HepG2 (cell line): ENCODE measurements at regions not wholly inside any gene's neighbourhood (a gene's known extent, or its start where the extent isn't known, plus 50 kb on each side); places are given as distances from the start of the nearest gene placed in this dataset.

Experiments used
- ATAC-seq: fragments of 200-7000 bp; cut with Tn5 transposase; 3 replicates; pipeline ENCODE4 v1.9.1; 2020; ENCODE audit warnings: mild to moderate bottlenecking, moderate library complexity
- BruUV-seq: library from RNA; stranded (reverse); fragments of 400-500 nt; replicated peaks from 2 replicates; lab custom pipeline; 2021; lab: Mats Ljungman, UMichigan
- CTCF ChIA-PET: fragments of 300-600 bp; formaldehyde crosslinking; extraction: SDS; loops from one replicate; lab custom pipeline; 2021; ENCODE audit warnings: low total read pairs, inconsistent platforms, low intra/inter-chr PET ratio; lab: Yijun Ruan, JAX
- POLR2A ChIA-PET: fragments of 350-600 bp; sonication (Branson Sonifier 250); formaldehyde crosslinking; loops from one replicate; lab custom pipeline; 2020; ENCODE audit warnings: antibody characterized with exemption, inconsistent platforms; lab: Yijun Ruan, JAX
- DNase-seq: peaks from one replicate; pipeline ENCODE4 v3.0.0-alpha.2; 2015; ENCODE audit warnings: low spot score
- FAIRE-seq: peaks from 3 replicates; lab custom pipeline; 2011; peaks lifted over from hg19 to GRCh38; lab: Jason Lieb, UNC
- H2AFZ ChIP-seq: one replicate; pipeline ENCODE4 v1.6.1; 2011; ENCODE audit warnings: low read length, inconsistent platforms
- H3K27ac ChIP-seq: fragments of 300-600 bp; 3 replicates; pipeline ENCODE4 v1.8.0; 2011; ENCODE audit warnings: mixed run types, mild to moderate bottlenecking, mixed read lengths, low read length, inconsistent platforms; ENCODE audit not compliant: insufficient read depth; ENCODE audit errors: extremely low read length
- H3K27me3 ChIP-seq, 2 experiments: fragments of 200-600 bp in 1 of 2; 2 replicates in 1 of 2; 3 replicates in 1 of 2; pipeline versions ENCODE4 v1.6.0 to v1.8.0; 2011; ENCODE audit warnings: low read length in 2 of 2, mild to moderate bottlenecking in 2 of 2, moderate library complexity in 2 of 2, inconsistent platforms in 1 of 2; ENCODE audit not compliant: insufficient read depth in 2 of 2, control insufficient read depth in 1 of 2
- H3K36me3 ChIP-seq, 2 experiments: fragments of 200-600 bp in 1 of 2; replicated peaks in 1 of 2; 2 replicates in 1 of 2; 3 replicates in 1 of 2; pipeline versions ENCODE4 v1.5.1 to v1.8.0; 2011; ENCODE audit warnings: low read length in 2 of 2, inconsistent platforms in 1 of 2; ENCODE audit not compliant: insufficient read depth in 2 of 2, control insufficient read depth in 1 of 2
- H3K4me1 ChIP-seq: 2 replicates; pipeline ENCODE4 v1.5.1; 2012; ENCODE audit warnings: low read length, inconsistent platforms; ENCODE audit not compliant: insufficient read depth
- H3K4me2 ChIP-seq: 2 replicates; pipeline ENCODE4 v1.6.0; 2011; ENCODE audit warnings: low read depth, low read length, inconsistent platforms
- H3K4me3 ChIP-seq, 3 experiments: fragments of 200-600 bp in 1 of 3; sonication (generic), shearing (Covaris generic) in 1 of 3; replicated peaks in 1 of 3; 2 replicates each; pipeline ENCODE4 v1.5.1; 2011 to 2016; ENCODE audit warnings: low read length in 3 of 3, inconsistent platforms in 2 of 3, low read depth in 2 of 3, mild to moderate bottlenecking in 2 of 3, control low read depth in 1 of 3, mixed read lengths in 1 of 3; ENCODE audit not compliant: insufficient read depth in 1 of 3
- H3K79me2 ChIP-seq: one replicate; pipeline ENCODE4 v1.6.1; 2011; ENCODE audit warnings: low read length, inconsistent platforms; ENCODE audit not compliant: insufficient read depth
- H3K9ac ChIP-seq: 2 replicates; pipeline ENCODE4 v1.6.0; 2011; ENCODE audit warnings: mild to moderate bottlenecking, low read depth, low read length, inconsistent platforms; ENCODE audit not compliant: insufficient read depth
- H3K9me3 ChIP-seq: 2 replicates; pipeline ENCODE4 v1.5.1; 2012; ENCODE audit warnings: mild to moderate bottlenecking, low read length
- H4K20me1 ChIP-seq: 2 replicates; pipeline ENCODE4 v1.6.0; 2011; ENCODE audit warnings: inconsistent platforms, mild to moderate bottlenecking, low read length, moderate library complexity; ENCODE audit not compliant: insufficient read depth
- ATF7-NPFF ChIP-seq: sonication (generic); formaldehyde crosslinking; IDR thresholded peaks from 2 replicates; pipeline ENCODE4 v1.8.1; 2023; ENCODE audit warnings: mild to moderate bottlenecking, low read depth, missing genetic modification reagents, moderate library complexity
- BHLHE40 ChIP-seq: IDR thresholded peaks from 2 replicates; pipeline ENCODE4 v1.6.1; 2011; ENCODE audit warnings: low read length, improper control_type of control experiment
- EHMT2 ChIP-seq: fragments of 200-600 bp; sonication (generic); IDR thresholded peaks from 2 replicates; pipeline ENCODE4 v1.7.0; 2017; ENCODE audit warnings: antibody characterized with exemption, low read depth, low read length, borderline replicate concordance
- ESRRA ChIP-seq: sonication (generic); formaldehyde crosslinking; IDR thresholded peaks from 2 replicates; pipeline ENCODE4 v1.5.1; 2020; ENCODE audit warnings: mild to moderate bottlenecking, low read depth, missing genetic modification reagents
- HES4 ChIP-seq: sonication (generic); formaldehyde crosslinking; IDR thresholded peaks from 2 replicates; pipeline ENCODE4 v1.9.0; 2021; ENCODE audit warnings: mild to moderate bottlenecking, missing genetic modification reagents, borderline replicate concordance
- IKZF1 ChIP-seq: fragments of 450-650 bp; IDR thresholded peaks from 2 replicates; pipeline ENCODE4 v1.7.1; 2016
- NCOA2 ChIP-seq: sonication (generic); formaldehyde crosslinking; IDR thresholded peaks from 2 replicates; pipeline ENCODE4 v1.8.0; 2022; ENCODE audit warnings: inconsistent platforms
- TEAD3 ChIP-seq: optimal IDR thresholded peaks from 2 replicates; pipeline ENCODE3; 2016; ENCODE audit warnings: borderline replicate concordance
- ZBTB7B ChIP-seq: sonication (generic); formaldehyde crosslinking; IDR thresholded peaks from 2 replicates; pipeline ENCODE4 v1.4.0; 2020; ENCODE audit warnings: missing genetic modification reagents
- ZNF138 ChIP-seq: sonication (generic); formaldehyde crosslinking; IDR thresholded peaks from 2 replicates; pipeline ENCODE4 v1.5.0; 2020; ENCODE audit warnings: mild to moderate bottlenecking, low read depth, missing genetic modification reagents
- ZNF232 ChIP-seq: sonication (generic); formaldehyde crosslinking; IDR thresholded peaks from 2 replicates; pipeline ENCODE4 v1.4.0; 2020; ENCODE audit warnings: missing genetic modification reagents, borderline replicate concordance
- ZNF572 ChIP-seq: sonication (generic); formaldehyde crosslinking; IDR thresholded peaks from 2 replicates; pipeline ENCODE4 v1.5.1; 2020; ENCODE audit warnings: mild to moderate bottlenecking, missing genetic modification reagents
- ZNF616 ChIP-seq: sonication (generic); formaldehyde crosslinking; IDR thresholded peaks from 2 replicates; pipeline ENCODE4 v1.5.0; 2020; ENCODE audit warnings: low read depth, mild to moderate bottlenecking, missing genetic modification reagents
- ZNF724P ChIP-seq: sonication (generic); formaldehyde crosslinking; IDR thresholded peaks from 2 replicates; pipeline ENCODE4 v1.8.0; 2022; ENCODE audit warnings: missing genetic modification reagents, borderline replicate concordance
- WGBS: methylation state at CpG from one replicate; pipeline ENCODE4 v1.1.6; 2017; ENCODE audit warnings: low lambda C conversion rate; 5-methylcytosine and 5-hydroxymethylcytosine counted together
- in situ Hi-C: cut with HindIII; loops from 2 replicates; pipeline ENCODE4 v1.10.0; 2017; ENCODE audit warnings: low pct_unique_long_range_greater_than_20kb; ENCODE audit not compliant: extremely low pct_ligation_motif_present
- intact Hi-C: fragments of 100-400 bp; cut with micrococcal nuclease; formaldehyde crosslinking; loops from one replicate; pipeline ENCODE4 v1.10.0; 2022; ENCODE audit not compliant: unreplicated experiment
- TF ChIP-seq, protein P1 (sequence below): sonication (generic); formaldehyde crosslinking; IDR thresholded peaks from 2 replicates; pipeline ENCODE4 v1.8.1; 2023; ENCODE audit warnings: missing genetic modification reagents, inconsistent platforms, borderline replicate concordance
- TF ChIP-seq, protein P2 (sequence below): sonication (generic); formaldehyde crosslinking; IDR thresholded peaks from 2 replicates; pipeline ENCODE4 v1.5.0; 2020; ENCODE audit warnings: missing genetic modification reagents
- TF ChIP-seq, protein P3 (sequence below): sonication (generic); formaldehyde crosslinking; IDR thresholded peaks from 2 replicates; pipeline ENCODE4 v1.9.0; 2022; ENCODE audit warnings: low read depth, missing genetic modification reagents
- TF ChIP-seq, protein P4 (sequence below): sonication (generic); formaldehyde crosslinking; conservative IDR thresholded peaks from 2 replicates; pipeline ENCODE4 v1.5.0; 2020; ENCODE audit warnings: missing genetic modification reagents

DNA sequence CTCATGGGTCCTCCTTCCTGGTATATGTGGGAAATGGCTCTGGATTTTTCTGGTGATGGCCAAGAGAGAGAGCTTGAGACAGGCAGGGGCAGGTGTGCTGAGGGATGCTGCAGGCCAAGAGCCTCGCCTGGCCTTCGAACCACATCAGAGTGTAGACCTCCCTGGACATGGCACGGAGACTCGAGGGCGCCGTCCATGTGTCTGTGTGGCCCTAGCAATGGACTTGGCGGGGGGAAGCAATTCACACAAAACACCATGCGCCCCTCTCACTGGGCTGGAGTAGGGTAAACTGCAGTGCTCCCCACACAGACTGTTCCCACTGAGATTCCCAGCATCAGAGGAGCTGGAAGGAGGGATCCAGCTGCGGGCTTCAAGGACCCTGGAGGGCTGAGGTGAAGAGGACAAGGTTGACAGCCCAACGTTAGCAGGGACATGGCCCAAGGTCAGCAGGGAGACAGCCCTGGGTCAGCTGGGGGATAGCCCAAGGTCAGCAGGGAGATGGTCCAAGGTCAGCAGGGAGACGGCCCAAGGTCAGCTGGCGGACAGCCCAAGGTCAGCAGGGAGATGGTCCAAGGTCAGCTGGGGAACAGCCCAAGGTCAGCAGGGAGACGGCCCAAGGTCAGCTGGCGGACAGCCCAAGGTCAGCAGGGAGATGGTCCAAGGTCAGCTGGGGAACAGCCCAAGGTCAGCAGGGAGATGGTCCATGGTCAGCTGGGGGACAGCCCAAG is 75.4 kb upstream of the HDAC4 start:
- no peak overlapping the region for H3K27ac ChIP-seq
- intact Hi-C loops, result no loop called here
- H3K4me3 ChIP-seq, result no peak overlapping the region
- ATAC-seq (no peak), DNase-seq (no peak), FAIRE-seq (no peak)
- 62% methylated on average over 14 of the region's 14 CpGs for WGBS
- H2AFZ ChIP-seq, result no peak overlapping the region
- no peaks in the 10 kb centered on the region for H3K4me1 ChIP-seq
- H3K79me2 ChIP-seq, result no peaks in the 10 kb centered on the region
- no peaks in the 10 kb centered on the region for H3K9me3 ChIP-seq
- no peaks in the 10 kb centered on the region for H4K20me1 ChIP-seq
- in situ Hi-C loops, result no loop called here
- no peak for TF ChIP-seq ZNF572
- TF ChIP-seq, protein P1, sequence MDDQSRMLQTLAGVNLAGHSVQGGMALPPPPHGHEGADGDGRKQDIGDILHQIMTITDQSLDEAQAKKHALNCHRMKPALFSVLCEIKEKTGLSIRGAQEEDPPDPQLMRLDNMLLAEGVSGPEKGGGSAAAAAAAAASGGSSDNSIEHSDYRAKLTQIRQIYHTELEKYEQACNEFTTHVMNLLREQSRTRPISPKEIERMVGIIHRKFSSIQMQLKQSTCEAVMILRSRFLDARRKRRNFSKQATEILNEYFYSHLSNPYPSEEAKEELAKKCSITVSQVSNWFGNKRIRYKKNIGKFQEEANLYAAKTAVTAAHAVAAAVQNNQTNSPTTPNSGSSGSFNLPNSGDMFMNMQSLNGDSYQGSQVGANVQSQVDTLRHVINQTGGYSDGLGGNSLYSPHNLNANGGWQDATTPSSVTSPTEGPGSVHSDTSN, result no peak
- no peak for TF ChIP-seq IKZF1
- TF ChIP-seq, protein P2, sequence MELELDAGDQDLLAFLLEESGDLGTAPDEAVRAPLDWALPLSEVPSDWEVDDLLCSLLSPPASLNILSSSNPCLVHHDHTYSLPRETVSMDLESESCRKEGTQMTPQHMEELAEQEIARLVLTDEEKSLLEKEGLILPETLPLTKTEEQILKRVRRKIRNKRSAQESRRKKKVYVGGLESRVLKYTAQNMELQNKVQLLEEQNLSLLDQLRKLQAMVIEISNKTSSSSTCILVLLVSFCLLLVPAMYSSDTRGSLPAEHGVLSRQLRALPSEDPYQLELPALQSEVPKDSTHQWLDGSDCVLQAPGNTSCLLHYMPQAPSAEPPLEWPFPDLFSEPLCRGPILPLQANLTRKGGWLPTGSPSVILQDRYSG (CRISPR knock-in tag), result no peak
- no peak for TF ChIP-seq TEAD3 (CRISPR knock-in tag)
- 0 out of 2 replicates have a peak, but pooled peaks have one; percentile 27 for TF ChIP-seq HES4 (CRISPR knock-in tag)
- TF ChIP-seq NCOA2, result no peak
- no peak for TF ChIP-seq BHLHE40
- TF ChIP-seq ZNF724P, result no peak
- TF ChIP-seq, protein P3, sequence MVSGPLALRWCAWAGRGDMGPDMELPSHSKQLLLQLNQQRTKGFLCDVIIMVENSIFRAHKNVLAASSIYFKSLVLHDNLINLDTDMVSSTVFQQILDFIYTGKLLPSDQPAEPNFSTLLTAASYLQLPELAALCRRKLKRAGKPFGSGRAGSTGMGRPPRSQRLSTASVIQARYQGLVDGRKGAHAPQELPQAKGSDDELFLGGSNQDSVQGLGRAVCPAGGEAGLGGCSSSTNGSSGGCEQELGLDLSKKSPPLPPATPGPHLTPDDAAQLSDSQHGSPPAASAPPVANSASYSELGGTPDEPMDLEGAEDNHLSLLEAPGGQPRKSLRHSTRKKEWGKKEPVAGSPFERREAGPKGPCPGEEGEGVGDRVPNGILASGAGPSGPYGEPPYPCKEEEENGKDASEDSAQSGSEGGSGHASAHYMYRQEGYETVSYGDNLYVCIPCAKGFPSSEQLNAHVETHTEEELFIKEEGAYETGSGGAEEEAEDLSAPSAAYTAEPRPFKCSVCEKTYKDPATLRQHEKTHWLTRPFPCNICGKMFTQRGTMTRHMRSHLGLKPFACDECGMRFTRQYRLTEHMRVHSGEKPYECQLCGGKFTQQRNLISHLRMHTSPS (CRISPR knock-in tag), result no peak
- TF ChIP-seq, protein P4, sequence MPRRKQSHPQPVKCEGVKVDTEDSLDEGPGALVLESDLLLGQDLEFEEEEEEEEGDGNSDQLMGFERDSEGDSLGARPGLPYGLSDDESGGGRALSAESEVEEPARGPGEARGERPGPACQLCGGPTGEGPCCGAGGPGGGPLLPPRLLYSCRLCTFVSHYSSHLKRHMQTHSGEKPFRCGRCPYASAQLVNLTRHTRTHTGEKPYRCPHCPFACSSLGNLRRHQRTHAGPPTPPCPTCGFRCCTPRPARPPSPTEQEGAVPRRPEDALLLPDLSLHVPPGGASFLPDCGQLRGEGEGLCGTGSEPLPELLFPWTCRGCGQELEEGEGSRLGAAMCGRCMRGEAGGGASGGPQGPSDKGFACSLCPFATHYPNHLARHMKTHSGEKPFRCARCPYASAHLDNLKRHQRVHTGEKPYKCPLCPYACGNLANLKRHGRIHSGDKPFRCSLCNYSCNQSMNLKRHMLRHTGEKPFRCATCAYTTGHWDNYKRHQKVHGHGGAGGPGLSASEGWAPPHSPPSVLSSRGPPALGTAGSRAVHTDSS (CRISPR knock-in tag), result no peak
- TF ChIP-seq ZNF616 (CRISPR knock-in tag), result no peak
- TF ChIP-seq EHMT2, result no peak
- TF ChIP-seq ATF7-NPFF (CRISPR knock-in tag), result no peak
- no peak for TF ChIP-seq ZNF138 (CRISPR knock-in tag)
- peak; percentile 95 for TF ChIP-seq ESRRA (CRISPR knock-in tag)
- 0 out of 2 replicates have a peak, but pooled peaks have one; percentile 1 for TF ChIP-seq ZNF232 (CRISPR knock-in tag)
- no peak for TF ChIP-seq ZBTB7B (CRISPR knock-in tag)
- no peak overlapping the region for H3K9ac ChIP-seq
- ChIA-PET POLR2A (no interaction called here), CTCF (no interaction called here)
- H3K4me2 ChIP-seq, result no peak overlapping the region
- H3K27me3 ChIP-seq, result peaks cover 2 to 39% of the 10 kb centered on the region in 2 experiments; a peak in 3 of 5 replicates
- no TSS peak for BruUV-seq
- H3K36me3 ChIP-seq, result no peaks in the 10 kb centered on the region
